Cardiac muscle cell (in vitro differentiated cells and primary cell): ENCODE measurements at regions not wholly inside any gene's neighbourhood (a gene's known extent, or its start where the extent isn't known, plus 50 kb on each side); places are given as distances from the start of the nearest gene placed in this dataset.

Source experiments
- DNase-seq, 2 donors: peaks; one replicate each; pipeline versions ENCODE4 v3.0.0 to v3.0.0-alpha.2; 2010 to 2017; ENCODE audit warnings: low read depth in 1 of 2, low spot score in 1 of 2
- H3K27ac ChIP-seq: fragments of 200-600 bp; sonication (generic); 2 replicates; pipeline ENCODE4 v1.5.1; 2016
- H3K27me3 ChIP-seq: fragments of 200-600 bp; sonication (generic); 2 replicates; pipeline ENCODE4 v1.6.0; 2016; ENCODE audit warnings: control low read depth
- H3K36me3 ChIP-seq: fragments of 200-600 bp; sonication (generic); 2 replicates; pipeline ENCODE4 v1.5.1; 2016; ENCODE audit warnings: control low read depth
- H3K4me1 ChIP-seq: fragments of 200-600 bp; sonication (generic); 2 replicates; pipeline ENCODE4 v1.8.1; 2017; ENCODE audit warnings: low read depth, mild to moderate bottlenecking, mixed run types
- H3K4me3 ChIP-seq: fragments of 200-600 bp; sonication (generic); 2 replicates; pipeline ENCODE4 v1.5.1; 2016; ENCODE audit warnings: mild to moderate bottlenecking
- H3K9me3 ChIP-seq: fragments of 200-600 bp; sonication (generic); 2 replicates; pipeline ENCODE4 v1.5.1; 2017; ENCODE audit warnings: low read depth, mild to moderate bottlenecking, control low read depth
- CTCF ChIP-seq: IDR thresholded peaks from 2 replicates; pipeline ENCODE4 v1.5.1; 2012; ENCODE audit warnings: low read depth, mild to moderate bottlenecking, low read length

GRCh38 chr17:79521225-79521624 lies 89.6 kb downstream of the RBFOX3 start:
- H3K27ac ChIP-seq = no peak overlapping the region

GRCh38 chr17:79520167-79521165 lies 90.4 kb downstream of the RBFOX3 start:
- no peaks in the 10 kb centered on the region for H3K4me1 ChIP-seq
- DNase-seq = no peak
- H3K4me3 ChIP-seq = no peak overlapping the region
- H3K36me3 ChIP-seq = no peaks in the 10 kb centered on the region
- H3K27me3 ChIP-seq = peaks cover 1% of the 10 kb centered on the region
- TF ChIP-seq CTCF = no peak
- no peaks in the 10 kb centered on the region for H3K9me3 ChIP-seq
- H3K27ac ChIP-seq = no peak overlapping the region

More at GRCh38 chr17:79521225-79521624, 89.6 kb downstream of the RBFOX3 start:
- Histone ChIP-seq H3K36me3 (no peaks in the 10 kb centered on the region), H3K9me3 (no peaks in the 10 kb centered on the region), H3K4me1 (no peaks in the 10 kb centered on the region), H3K4me3 (no peak overlapping the region), H3K27me3 (peaks cover 6% of the 10 kb centered on the region)
- no peak for DNase-seq
- TF ChIP-seq CTCF = no peak

GRCh38 chr17:79519601-79520000 lies 91.2 kb downstream of the RBFOX3 start:
- H3K9me3 ChIP-seq = no peaks in the 10 kb centered on the region
- no peak overlapping the region for H3K4me3 ChIP-seq
- no peaks in the 10 kb centered on the region for H3K27me3 ChIP-seq
- TF ChIP-seq CTCF = no peak
- no peak overlapping the region for H3K27ac ChIP-seq
- no peak for DNase-seq
- H3K4me1 ChIP-seq = no peaks in the 10 kb centered on the region
- no peaks in the 10 kb centered on the region for H3K36me3 ChIP-seq

- Histone ChIP-seq H3K27ac (no peak overlapping the region), H3K4me1 (no peaks in the 10 kb centered on the region), H3K4me3 (no peak overlapping the region), H3K9me3 (no peaks in the 10 kb centered on the region), H3K27me3 (no peaks in the 10 kb centered on the region), H3K36me3 (no peaks in the 10 kb centered on the region)
- TF ChIP-seq CTCF = no peak
- DNase-seq = no peak
Measured at GRCh38 chr17:79518585-79519523, 92.0 kb downstream of the RBFOX3 start.

- TF ChIP-seq CTCF = no peak
- Histone ChIP-seq H3K9me3 (no peaks in the 10 kb centered on the region), H3K4me1 (no peaks in the 10 kb centered on the region), H3K36me3 (no peaks in the 10 kb centered on the region), H3K4me3 (no peak overlapping the region), H3K27me3 (no peaks in the 10 kb centered on the region), H3K27ac (no peak overlapping the region)
- no peak for DNase-seq
Measured at GRCh38 chr17:79517827-79518584, 92.8 kb downstream of the RBFOX3 start.
